AG04450 (cell line): ENCODE measurements at regions not wholly inside any gene's neighbourhood (a gene's known extent, or its start where the extent isn't known, plus 50 kb on each side); places are given as distances from the start of the nearest gene placed in this dataset.

ENCODE experiments used
- CTCF ChIA-PET: fragments of 300-600, 350-600 bp; formaldehyde crosslinking; extraction: SDS; loops from one replicate; lab custom pipeline; 2022; ENCODE audit warnings: antibody characterized with exemption, inconsistent platforms; lab: Charles Lee
- POLR2A ChIA-PET: fragments of 350-600 bp; formaldehyde crosslinking; extraction: SDS; loops from one replicate; lab custom pipeline; 2021; ENCODE audit warnings: antibody characterized with exemption, inconsistent platforms; lab: Yijun Ruan, JAX
- DNase-seq: peaks from one replicate; pipeline ENCODE4 v3.0.0-alpha.2; 2011; ENCODE audit warnings: low read depth, low spot score
- H3K27ac ChIP-seq: one replicate; pipeline ENCODE4 v1.5.1; 2012; ENCODE audit warnings: low read depth, low read length, control low read depth
- H3K27me3 ChIP-seq: one replicate; pipeline ENCODE4 v1.6.0; 2012; ENCODE audit warnings: low read length; ENCODE audit not compliant: control insufficient read depth, insufficient read depth
- H3K4me3 ChIP-seq: 2 replicates; pipeline ENCODE4 v1.5.1; 2011; ENCODE audit warnings: mild to moderate bottlenecking, low read depth, low read length, control low read depth
- H3K9me3 ChIP-seq: 2 replicates; pipeline ENCODE4 v1.5.1; 2012; ENCODE audit warnings: low read length; ENCODE audit not compliant: control insufficient read depth, insufficient read depth
- CTCF ChIP-seq: IDR thresholded peaks from 2 replicates; pipeline ENCODE4 v1.5.1; 2011; ENCODE audit warnings: low read depth, low read length, control low read depth, inconsistent platforms

GRCh38 chr2:123732563-123732962 is 292.5 kb upstream of the CNTNAP5 start:
- DNase-seq, result no peak
- ChIA-PET POLR2A (no interaction called here), CTCF (no interaction called here)
- Histone ChIP-seq H3K4me3 (no peak overlapping the region), H3K27me3 (no peaks in the 10 kb centered on the region), H3K27ac (no peak overlapping the region), H3K9me3 (peaks cover 6% of the 10 kb centered on the region)
- TF ChIP-seq CTCF, result no peak

GRCh38 chr2:123737371-123737770 is 287.7 kb upstream of the CNTNAP5 start:
- ChIA-PET CTCF (no interaction called here), POLR2A (no interaction called here)
- H3K27ac ChIP-seq, result no peak overlapping the region
- DNase-seq, result no peak
- H3K4me3 ChIP-seq, result no peak overlapping the region
- H3K27me3 ChIP-seq, result no peaks in the 10 kb centered on the region
- TF ChIP-seq CTCF, result no peak
- no peaks in the 10 kb centered on the region for H3K9me3 ChIP-seq

- CTCF ChIA-PET, result no interaction called here
- POLR2A ChIA-PET, result no interaction called here
- TF ChIP-seq CTCF, result no peak
- no peaks in the 10 kb centered on the region for H3K9me3 ChIP-seq
- no peak for DNase-seq
- H3K27me3 ChIP-seq, result no peaks in the 10 kb centered on the region
- no peak overlapping the region for H3K4me3 ChIP-seq
- H3K27ac ChIP-seq, result no peak overlapping the region
Measured at GRCh38 chr2:123738643-123739042, 286.4 kb upstream of the CNTNAP5 start.

- CTCF ChIA-PET, result no interaction called here
- POLR2A ChIA-PET, result no interaction called here
- Histone ChIP-seq H3K4me3 (no peak overlapping the region), H3K27ac (no peak overlapping the region), H3K9me3 (no peaks in the 10 kb centered on the region), H3K27me3 (no peaks in the 10 kb centered on the region)
- TF ChIP-seq CTCF, result no peak
- DNase-seq, result no peak
Measured at GRCh38 chr2:123746006-123746405, 279.1 kb upstream of the CNTNAP5 start.

GRCh38 chr2:123747326-123747725 is 277.8 kb upstream of the CNTNAP5 start:
- CTCF ChIA-PET, result no interaction called here
- Histone ChIP-seq H3K9me3 (no peaks in the 10 kb centered on the region), H3K27ac (no peak overlapping the region), H3K4me3 (no peak overlapping the region), H3K27me3 (no peaks in the 10 kb centered on the region)
- no peak for DNase-seq
- TF ChIP-seq CTCF, result no peak
- POLR2A ChIA-PET, result no interaction called here
